DMS53 (cell line): ENCODE measurements at regions not wholly inside any gene's neighbourhood (a gene's known extent, or its start where the extent isn't known, plus 50 kb on each side); places are given as distances from the start of the nearest gene placed in this dataset.
A peak's percentile ranks its signal among the peaks of the same experiment; 100 is the strongest.

ENCODE experiments used
- DNase-seq: peaks from one replicate; lab custom pipeline; 2025; lab: John Stamatoyannopoulos, UW

DNA sequence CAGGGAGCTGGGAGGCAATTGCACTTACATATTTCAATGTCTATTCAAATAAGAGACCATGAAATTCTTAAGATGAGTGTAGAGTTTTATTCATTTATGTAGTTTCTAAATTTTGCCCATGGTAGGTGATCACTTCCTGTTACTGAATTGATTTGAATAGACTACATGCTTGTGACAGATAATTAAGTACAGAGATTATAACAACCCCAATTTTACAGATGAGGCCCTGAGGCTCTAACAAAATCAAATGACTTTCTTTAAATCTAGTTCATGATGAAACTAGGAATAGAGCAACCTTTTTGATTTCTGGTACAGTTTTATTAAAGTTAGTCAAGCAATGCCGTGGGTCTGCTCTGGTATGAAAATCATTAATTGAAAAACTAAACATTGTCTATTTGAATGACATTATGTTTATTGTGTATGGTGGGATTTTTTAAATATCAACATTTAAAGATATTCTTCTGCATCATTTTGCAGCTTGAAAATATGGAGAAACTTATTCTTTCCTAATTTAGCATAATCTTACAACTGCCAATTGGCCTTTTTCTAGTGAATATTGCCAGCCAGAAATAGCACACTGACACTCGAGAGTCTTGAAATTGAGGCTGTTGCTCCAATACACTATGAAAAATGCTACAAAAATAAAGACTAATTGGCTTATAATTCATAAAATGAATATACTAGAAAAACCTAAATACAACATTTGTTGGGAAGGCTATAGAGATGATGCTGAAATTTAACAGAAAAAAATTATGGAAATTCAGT is 308.9 kb downstream of the SLC6A15 start:
- DNase-seq = no peak

DNA sequence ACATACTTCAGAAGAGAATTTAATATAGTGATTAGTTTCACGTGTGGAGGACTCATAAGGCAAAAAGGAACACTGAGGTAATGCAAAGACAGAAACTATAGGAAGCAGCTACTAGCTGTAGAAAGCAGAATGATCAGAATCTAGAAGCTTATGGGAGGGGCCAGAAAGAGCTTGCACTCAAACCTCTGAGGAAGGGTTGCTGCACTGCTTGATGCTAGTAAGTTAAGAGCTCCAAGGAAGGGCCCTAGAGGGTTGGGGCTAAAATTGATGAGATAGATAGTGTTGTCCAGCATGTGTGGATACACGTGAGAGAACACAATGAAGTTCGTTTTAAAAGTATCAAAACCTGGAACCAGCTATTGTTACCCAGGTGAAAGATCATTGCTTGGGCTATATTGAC is 311.1 kb downstream of the SLC6A15 start:
- peak; percentile 34 for DNase-seq

DNA sequence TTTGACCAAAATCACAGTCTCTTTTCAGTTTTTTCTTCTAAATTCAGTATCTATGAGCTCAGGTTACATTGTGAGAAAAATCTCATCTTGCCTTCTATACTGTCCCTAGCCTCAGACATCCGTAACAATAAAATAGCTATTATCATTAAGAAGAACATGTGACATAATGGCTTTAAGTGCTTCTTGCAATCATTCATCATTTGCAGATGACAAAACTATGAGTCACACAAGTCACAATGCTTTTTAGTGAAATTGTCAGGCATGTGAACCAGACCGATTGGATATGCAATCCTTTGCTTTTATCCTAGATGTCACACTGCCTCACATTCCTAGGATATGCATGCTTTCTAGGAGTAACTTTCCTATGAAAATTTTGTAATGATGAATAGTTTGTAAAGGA is 313.1 kb downstream of the SLC6A15 start:
- DNase-seq = peak; percentile 89

DNA sequence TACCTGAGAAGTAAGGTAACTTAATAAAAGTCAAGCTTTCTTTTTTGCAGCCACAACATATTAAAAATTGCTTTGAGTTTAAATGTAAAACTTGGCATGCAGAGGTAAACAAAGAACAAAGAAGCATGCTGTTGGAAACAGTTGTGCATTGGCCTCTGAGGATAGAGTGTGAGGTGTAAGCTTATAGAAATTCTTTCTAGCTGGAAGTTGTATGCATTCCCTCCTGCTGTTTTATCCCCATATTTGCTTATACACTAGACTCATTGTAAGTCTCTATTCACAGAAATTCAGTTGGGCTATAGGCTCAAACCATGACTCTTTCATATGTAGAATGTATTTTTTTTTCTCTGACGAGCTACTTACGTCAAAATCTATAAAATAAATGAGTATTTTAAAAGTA is 316.3 kb downstream of the SLC6A15 start:
- no peak for DNase-seq

DNA sequence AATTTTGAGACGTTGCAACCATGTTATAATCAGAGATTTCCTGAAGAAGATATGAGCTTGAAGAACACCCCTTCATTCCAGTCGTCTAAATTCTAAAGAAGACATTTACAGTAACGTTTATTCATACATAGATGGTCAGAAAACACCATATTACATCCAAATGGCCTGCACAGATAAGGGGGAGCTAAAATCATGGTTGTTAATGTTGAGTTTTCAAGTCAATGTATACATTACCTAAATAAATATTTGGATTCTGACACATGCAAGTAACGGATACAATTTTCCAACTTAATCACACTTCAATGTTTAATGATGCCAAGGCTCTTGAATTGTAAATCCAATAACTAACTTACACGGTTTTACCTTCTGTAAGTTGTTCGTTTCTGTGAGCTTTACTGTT is 318.4 kb downstream of the SLC6A15 start:
- DNase-seq = peak; percentile 69

DNA sequence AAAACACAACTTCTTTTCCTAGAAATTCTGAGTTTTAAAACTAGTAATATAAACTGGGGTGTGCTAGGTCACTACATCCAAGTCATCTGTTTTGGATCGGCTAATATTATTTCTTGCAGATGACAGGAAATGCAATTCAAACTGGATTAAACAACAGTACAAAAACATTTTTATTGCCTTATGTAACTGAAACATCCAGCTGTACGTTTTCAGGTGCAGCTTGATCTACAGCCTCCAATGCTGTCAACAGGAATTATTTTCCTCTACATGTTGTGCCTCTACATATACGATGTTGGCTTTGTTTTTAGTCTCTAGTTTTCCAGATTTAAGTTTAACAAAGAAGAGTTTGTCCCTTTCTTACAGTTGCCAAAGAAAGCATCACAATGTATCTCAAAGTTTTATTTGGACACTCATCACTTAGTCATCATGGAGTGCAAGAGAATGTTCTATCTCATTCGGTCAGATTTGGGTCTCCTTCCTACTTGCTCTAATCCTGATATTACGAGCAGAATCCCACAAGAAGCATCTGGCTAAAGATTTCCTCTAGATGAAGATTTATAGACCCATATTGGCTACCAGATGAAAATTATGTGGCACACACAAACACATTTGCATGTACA is 326.7 kb downstream of the SLC6A15 start:
- DNase-seq = no peak

DNA sequence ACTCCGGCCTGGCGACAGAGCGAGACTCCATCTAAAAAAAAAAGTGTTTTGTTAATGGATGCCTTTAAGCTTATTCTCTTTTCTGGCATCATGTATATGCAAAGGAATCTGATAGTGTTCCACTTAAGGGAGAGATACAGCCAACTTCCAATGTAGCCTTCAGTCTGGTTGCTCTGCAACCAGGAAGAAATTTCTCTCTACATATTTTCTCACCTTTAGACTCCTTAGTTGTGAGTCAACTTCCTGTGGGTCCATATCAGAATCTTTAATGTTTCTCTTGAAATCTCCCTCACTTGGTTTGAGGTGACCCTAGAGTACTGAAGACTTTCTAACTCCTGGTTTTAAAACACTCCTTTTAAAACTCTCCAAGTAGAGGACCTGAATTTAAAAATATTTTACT is 340.4 kb downstream of the SLC6A15 start:
- no peak for DNase-seq

DNA sequence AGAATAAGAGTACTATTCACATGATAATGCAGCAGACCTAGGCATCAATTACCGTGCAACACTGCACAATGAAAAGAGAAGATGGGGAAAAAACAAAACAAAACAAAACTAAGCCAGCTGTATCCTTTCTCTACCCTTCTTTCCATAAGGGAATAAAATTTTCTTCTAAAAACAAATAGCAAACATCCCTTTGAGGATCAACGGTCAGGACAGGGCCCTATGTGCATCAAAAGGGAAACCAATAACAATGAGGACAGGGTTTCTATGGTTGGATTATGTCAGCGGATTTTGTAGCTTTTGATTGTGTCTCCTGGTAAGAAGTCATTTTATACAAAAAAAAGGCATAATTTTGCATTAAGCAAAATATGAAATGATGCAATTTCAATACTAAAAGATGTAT is 350.3 kb downstream of the SLC6A15 start:
- no peak for DNase-seq

DNA sequence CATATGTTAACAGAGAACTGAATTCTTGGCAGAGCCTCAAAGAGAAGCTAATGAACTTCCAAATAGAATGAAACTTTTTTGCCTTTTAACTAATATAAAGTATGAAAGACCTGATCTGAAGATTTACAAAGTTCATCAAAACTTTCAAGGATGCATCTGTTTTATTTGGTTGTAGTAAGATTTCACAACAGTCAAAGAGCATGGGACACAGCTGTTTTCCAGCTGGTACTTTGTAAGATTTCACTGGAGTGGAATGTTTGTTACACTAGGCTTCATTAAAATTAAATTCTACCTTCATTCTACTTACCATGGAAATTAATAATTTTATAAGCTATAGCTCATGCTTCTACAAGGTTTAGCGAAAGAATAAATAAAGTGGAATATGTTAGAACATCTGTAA is 351.2 kb downstream of the SLC6A15 start:
- DNase-seq = no peak

DNA sequence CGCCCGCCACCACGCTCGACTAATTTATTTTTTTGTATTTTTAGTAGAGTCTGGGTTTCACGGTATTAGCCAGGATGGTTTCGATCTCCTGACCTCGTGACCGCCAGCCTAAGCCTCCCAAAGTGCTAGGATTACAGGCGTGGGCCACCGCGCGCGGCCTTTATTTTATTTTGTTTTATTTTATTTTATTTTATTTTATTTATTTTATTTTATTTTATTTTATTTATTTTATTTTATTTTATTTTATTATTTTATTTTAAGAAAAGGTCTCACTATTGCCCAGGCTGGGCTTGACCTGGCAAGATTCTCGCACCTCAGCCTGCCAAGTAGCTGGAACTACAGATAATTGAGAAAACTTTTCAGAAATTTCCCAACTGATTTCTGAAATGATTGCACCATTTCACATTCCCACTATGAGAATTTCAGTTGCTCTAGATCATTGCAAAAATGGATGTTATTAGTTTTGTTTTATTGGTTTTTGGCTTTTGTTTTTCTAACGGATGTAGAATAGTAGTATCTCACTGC is 358.3 kb downstream of the SLC6A15 start:
- DNase-seq = no peak

DNA sequence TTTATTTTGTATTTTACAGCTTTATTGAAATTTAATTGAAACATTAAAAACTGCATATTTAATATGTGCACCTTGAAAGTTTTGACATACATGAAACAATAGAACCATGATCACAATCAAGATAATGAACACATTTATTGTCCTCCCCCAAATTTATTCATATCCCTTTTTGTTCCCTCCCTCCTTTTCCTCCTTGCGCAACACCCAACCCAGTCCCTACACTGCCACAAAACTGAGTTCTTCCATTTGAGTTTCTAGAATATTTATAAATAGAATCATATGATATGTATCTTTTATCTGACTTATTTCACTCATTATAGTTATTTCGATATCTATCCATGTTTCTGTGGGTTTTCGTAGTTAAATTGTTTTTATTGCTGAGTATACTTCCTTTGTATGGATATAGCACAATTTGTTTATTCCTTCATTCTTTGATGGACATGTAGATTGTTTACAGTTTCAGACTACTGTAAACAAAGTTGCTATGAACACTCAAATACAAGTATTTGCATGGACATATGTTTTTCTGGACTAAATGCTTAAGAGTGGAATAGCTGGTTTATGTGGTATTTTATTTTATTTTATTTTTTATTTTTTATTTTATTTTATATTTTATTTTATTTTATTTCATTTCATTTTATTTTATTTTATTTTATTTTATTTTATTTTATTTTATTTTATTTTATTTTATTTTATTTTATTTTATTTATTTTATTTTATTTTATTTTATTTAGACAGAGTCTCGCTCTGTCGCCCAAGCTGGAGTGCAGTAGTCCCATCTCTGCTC is 359.1 kb downstream of the SLC6A15 start:
- no peak for DNase-seq

DNA sequence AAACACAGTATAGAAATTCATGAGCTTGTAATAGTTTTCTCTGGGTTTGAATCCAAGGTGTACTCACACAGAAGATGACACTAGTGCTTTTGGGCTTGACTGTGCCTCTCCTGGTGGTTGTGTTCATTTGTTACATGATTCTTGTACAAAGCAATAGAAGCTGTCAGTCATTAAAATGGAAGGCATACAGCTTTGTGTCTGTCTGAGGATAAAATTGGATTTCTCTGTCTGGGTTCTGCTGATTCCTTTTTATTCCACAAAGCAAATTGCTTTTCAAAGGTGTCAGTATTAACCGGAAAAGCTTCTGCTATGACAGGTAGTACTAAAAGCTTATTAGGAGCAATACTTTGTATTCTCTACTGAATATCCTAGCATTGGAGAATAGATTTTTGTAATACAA is 361.2 kb downstream of the SLC6A15 start:
- no peak for DNase-seq

DNA sequence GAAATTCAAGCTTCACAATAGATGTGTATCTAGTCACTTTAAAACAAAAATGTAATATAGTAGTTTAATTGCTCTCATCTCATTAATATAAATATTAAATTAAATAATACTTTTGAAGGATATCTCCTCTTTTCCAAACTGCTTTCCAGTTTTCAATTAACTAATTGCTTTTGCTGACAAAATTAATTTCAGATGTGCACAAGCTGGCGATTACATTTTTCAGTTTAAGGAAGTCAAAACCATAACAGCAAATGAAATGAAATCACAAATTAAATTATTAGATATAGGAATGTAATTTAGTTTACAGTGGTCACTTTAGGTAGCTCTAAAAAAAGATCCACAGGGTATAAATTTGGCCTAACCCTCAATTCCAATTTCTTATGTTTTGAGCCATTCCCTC is 362.1 kb downstream of the SLC6A15 start:
- DNase-seq = no peak

DNA sequence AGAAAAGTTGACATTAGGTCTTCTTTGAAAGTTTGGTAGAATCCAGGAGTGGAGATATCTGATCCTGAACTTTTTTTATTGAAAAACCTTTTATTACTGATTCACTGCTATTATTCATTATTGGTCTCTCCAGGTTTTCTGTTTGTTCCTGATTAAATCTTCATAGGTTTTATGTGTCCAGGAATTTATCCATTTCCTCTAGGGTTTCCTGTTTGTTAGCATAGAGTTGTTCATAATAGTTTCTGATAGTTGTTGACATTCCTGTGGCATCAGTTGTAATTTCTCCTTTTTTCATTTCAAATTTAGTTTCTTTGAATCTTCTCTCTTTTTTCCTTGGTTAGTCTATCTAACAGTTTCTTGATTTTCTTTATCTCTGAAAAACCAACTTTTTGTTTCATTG is 370.3 kb downstream of the SLC6A15 start:
- no peak for DNase-seq

DNA sequence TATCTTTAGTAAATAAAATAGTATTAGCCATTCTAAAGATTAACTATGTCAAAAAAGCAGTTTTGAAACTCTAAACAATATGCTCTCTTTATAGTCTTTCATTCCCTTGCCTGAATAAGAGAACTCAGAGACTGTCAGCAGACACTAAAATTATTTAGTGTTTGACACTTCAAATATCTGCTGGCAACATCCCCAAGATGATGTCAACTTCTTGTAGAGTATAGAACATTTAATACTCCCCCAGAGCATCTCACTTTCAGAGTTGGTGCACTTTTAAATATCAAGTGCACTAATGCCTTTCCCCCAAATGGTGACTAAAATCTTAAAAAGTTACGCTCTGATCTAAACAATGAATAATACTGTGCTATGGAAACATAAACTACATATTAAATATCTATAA is 374.9 kb downstream of the SLC6A15 start:
- no peak for DNase-seq

DNA sequence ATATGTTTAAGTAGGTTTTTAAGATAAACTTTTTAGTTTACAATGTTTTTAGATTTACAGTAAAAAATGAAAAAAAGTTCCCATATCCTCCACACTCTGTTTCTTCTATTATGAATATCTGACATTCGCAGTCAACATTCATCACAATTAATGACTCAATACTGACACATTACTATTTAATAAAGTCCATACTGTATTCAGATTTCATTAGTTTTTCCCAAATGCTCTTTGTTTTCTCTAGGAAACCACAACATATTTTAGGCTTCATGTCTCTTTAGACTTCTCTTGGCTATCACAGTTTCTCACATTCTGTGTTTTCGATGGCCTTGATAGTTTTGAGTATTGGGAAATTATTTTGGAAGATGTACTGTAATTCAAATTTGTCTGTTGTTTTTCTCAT is 399.8 kb downstream of the SLC6A15 start:
- DNase-seq = no peak

DNA sequence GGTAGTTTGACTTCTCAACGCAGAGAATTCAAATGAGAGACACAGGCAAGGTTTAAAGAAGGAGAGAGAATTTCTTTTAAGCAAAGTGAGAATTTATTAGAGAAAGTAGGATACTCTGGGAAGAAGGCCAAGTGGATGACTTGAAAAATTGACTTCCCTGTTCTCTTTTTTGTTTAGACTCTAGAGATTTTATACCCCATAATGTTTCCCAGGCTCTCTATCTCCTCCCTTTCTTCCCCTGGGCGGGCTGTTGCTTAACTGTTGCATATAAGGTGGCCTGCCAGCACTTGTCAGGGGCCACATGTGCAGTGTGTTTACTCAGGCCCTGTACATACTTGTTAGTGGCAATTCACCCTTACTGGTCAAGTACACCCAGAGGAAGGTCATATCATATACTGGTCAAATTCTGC is 403.7 kb downstream of the SLC6A15 start:
- DNase-seq = peak; percentile 84

DNA sequence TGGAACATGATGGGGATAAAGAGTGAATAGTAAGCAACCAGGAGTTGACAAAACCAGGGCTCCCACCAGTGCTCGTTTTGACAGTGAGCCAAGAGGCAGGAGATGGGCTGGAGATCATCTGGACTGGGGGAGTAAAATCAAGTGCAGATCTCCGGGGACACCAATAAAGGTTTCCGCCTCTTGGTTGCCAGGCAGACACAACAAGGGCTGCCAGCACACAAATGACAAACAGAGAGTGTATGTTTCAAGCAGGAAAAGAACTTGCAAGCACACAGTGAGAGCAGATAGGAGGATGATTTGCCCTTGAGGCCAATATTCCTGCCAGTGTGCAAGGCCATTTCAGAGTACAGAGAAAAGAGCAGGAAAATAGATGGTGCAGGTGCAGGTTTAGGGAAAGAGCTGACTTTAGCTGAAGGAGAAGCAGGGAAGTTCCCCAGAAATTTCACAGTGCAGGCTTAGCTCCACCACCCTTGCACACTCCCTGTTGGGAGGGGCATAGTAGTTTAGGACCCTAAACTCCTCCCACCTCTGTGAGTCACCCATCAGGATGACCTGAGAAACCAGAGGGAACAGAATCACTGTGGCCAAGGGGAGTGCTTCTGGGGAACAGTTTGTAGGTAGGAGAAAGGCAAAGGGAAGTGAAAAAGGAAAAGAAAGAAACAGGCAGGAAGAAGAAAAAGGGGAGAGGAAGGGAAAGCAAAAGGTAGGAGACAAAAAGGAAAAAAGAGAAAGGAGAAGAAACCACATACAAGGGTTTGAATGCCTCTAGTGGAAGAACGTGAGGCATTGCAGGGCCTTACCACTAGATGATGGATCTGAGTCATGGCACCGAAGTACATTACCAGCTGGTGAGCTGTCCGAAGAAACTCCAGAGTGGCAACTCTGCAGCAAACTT is 404.4 kb downstream of the SLC6A15 start:
- DNase-seq = peak; percentile 90

DNA sequence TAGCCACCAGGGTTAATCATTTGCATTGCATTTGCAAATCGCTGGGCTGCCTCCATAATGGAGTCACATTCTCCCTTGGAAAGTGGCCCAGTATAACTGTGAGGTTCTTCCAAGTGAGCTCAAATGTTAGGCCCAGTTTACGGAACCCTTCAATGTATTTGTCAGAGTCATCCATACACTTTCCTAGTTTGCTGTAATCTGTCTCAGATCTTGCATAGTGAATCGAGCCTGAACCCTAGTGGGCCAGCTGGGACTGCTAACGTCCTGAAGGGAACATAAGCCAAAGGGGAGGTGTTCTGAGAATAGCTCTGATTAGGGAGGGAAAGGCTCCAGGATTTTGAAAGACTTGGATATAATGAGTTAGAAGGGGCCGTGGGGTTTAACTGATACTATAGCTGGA is 406.3 kb downstream of the SLC6A15 start:
- DNase-seq = no peak

DNA sequence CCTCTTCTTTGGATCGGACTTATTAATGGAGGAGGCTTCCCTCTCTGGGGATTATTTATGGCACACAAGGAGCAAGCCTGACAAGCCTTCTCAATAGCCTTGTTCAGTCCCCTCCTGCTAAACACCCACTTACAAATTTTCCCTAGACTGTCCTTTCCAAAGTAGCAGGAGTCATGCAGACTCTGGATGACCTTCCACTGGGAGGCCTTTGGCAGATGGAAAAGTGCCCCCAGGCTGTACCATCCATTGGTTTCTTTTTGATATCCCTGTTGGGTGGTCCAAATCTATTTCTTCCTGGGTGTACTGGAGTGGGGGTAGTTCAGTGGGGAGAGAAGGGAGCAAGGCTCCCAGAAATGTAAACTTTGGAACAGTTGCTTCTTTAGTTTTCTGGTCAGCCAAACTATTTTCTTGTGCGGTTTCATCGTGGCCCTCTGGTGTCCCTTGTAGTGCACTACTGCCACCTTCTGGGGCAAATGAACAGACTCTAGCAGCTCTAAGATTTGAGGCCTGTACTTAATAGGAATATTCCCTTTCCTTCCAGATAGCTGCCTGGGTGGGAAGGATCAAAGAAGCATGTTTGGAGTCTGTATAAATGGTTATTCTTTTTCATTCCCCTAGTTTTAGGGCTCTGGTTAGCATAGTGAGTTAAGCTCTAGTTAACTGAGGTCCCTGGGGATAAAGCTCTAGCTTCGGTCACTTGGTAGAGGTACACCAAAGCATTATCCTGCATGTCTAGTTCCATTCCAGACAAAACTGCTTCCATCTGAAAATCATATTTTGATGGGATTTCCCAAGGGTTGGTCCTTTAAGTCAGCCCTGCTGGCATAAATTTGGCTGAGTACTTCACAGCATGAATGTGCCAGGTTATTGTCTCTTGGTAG is 409.5 kb downstream of the SLC6A15 start:
- peak; percentile 89 for DNase-seq
